OCI-LY1 (cell line): ENCODE measurements at regions not wholly inside any gene's neighbourhood (a gene's known extent, or its start where the extent isn't known, plus 50 kb on each side); places are given as distances from the start of the nearest gene placed in this dataset.

Source experiments
- EZH2 ChIP-seq: fragments of 200-600 bp; sonication (generic), shearing (Covaris generic); IDR thresholded peaks from 2 replicates; pipeline ENCODE4 v1.8.0; 2017; ENCODE audit warnings: borderline replicate concordance, mixed run types, mild to moderate bottlenecking, antibody characterized with exemption, low read length, moderate library complexity, mixed read lengths
- TF ChIP-seq, protein P1 (sequence below): fragments of 200-600 bp; sonication (generic), shearing (Covaris generic); IDR thresholded peaks from 2 replicates; pipeline ENCODE4 v1.5.1; 2017; ENCODE audit warnings: mild to moderate bottlenecking, antibody characterized with exemption, low read length, moderate library complexity, mixed read lengths

DNA sequence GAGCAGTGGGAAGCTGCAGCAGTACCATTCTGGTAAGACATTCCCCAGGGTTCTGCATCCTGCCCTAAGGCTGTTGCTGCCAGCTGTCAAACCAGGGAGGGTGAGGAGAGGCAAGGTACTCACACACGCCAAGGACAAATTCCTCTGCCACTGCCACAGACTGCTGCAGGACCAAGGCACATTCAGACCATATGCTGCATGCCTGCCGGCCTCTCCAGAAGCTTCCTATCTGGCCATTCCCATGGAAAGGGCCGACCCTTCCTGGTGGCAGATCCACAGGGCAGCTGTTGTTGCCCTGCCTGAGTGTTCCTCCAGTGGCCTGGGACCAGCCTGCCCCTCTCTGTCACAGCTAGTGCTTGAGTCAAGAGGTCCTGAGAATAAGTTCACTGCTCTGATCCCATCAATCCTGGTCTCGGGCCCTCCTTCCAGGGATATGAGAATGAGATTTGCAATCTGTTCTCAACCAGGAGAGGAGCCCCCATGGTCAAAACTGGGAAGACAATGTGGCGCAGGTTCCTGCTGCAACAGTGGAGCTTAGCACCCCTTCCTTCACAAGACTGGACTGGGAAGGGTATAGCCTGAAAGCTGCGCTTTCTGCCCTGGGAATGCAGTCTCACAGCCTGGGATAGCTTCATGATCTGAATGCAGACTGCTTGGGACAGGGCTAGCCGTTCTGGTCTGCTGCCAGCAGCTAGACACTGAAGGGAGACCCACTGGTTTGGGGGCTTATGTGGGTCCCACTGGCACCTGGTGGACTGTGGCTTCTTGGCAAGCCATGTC, 342.5 kb upstream of the NDST3 start:
- TF ChIP-seq, protein P1, sequence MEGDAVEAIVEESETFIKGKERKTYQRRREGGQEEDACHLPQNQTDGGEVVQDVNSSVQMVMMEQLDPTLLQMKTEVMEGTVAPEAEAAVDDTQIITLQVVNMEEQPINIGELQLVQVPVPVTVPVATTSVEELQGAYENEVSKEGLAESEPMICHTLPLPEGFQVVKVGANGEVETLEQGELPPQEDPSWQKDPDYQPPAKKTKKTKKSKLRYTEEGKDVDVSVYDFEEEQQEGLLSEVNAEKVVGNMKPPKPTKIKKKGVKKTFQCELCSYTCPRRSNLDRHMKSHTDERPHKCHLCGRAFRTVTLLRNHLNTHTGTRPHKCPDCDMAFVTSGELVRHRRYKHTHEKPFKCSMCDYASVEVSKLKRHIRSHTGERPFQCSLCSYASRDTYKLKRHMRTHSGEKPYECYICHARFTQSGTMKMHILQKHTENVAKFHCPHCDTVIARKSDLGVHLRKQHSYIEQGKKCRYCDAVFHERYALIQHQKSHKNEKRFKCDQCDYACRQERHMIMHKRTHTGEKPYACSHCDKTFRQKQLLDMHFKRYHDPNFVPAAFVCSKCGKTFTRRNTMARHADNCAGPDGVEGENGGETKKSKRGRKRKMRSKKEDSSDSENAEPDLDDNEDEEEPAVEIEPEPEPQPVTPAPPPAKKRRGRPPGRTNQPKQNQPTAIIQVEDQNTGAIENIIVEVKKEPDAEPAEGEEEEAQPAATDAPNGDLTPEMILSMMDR = no peak
- TF ChIP-seq EZH2 = no peak
